NCI-H1930 (cell line): ENCODE measurements at regions not wholly inside any gene's neighbourhood (a gene's known extent, or its start where the extent isn't known, plus 50 kb on each side); places are given as distances from the start of the nearest gene placed in this dataset.
"Not testable (repeated sequence)": the region's sequence is repeated elsewhere in the genome, so short reads cannot be mapped to it uniquely, and the experiment has no call there.

Source experiments
- DNase-seq, 2 experiments: peaks; one replicate each; lab custom pipeline; 2025; lab: John Stamatoyannopoulos, UW

GRCh38 chr6:21334651-21335050 lies 258.9 kb upstream of the SOX4 start:
- no peak for DNase-seq

GRCh38 chr6:21335591-21335990 lies 258.0 kb upstream of the SOX4 start:
- DNase-seq, result no peak

GRCh38 chr6:21337263-21337662 lies 256.3 kb upstream of the SOX4 start:
- DNase-seq, result no peak

GRCh38 chr6:21340573-21340972 lies 253.0 kb upstream of the SOX4 start:
- no peak for DNase-seq

GRCh38 chr6:21341910-21342309 lies 251.6 kb upstream of the SOX4 start:
- DNase-seq, result no peak

GRCh38 chr6:21342501-21342900 lies 251.1 kb upstream of the SOX4 start:
- DNase-seq, result no peak

GRCh38 chr6:21345704-21346103 lies 247.8 kb upstream of the SOX4 start:
- DNase-seq, result not testable (repeated sequence)

- DNase-seq, result no peak
Measured at GRCh38 chr6:21348146-21348503, 245.4 kb upstream of the SOX4 start.

GRCh38 chr6:21348504-21349195 lies 244.9 kb upstream of the SOX4 start:
- no peak for DNase-seq

GRCh38 chr6:21349834-21350233 lies 243.7 kb upstream of the SOX4 start:
- DNase-seq, result no peak

- DNase-seq, result no peak
Measured at GRCh38 chr6:21350926-21351325, 242.6 kb upstream of the SOX4 start.

GRCh38 chr6:21352131-21352530 lies 241.4 kb upstream of the SOX4 start:
- no peak for DNase-seq

- no peak for DNase-seq
Measured at GRCh38 chr6:21354805-21355238, 238.7 kb upstream of the SOX4 start.

- no peak for DNase-seq
Measured at GRCh38 chr6:21355638-21356037, 237.9 kb upstream of the SOX4 start.

- DNase-seq, result no peak
Measured at GRCh38 chr6:21357262-21357661, 236.3 kb upstream of the SOX4 start.

- DNase-seq, result no peak
Measured at GRCh38 chr6:21359926-21360325, 233.6 kb upstream of the SOX4 start.

- no peak for DNase-seq
Measured at GRCh38 chr6:21360336-21360735, 233.2 kb upstream of the SOX4 start.

GRCh38 chr6:21367148-21367547 lies 226.4 kb upstream of the SOX4 start:
- no peak for DNase-seq

- DNase-seq, result no peak
Measured at GRCh38 chr6:21367649-21368154, 225.8 kb upstream of the SOX4 start.

GRCh38 chr6:21371061-21371460 lies 222.5 kb upstream of the SOX4 start:
- DNase-seq, result no peak

GRCh38 chr6:21371676-21372171 lies 221.8 kb upstream of the SOX4 start:
- no peak for DNase-seq

GRCh38 chr6:21375151-21376116 lies 218.1 kb upstream of the SOX4 start:
- DNase-seq, result no peak

- no peak for DNase-seq
Measured at GRCh38 chr6:21377356-21377755, 216.2 kb upstream of the SOX4 start.
